ENCODE measurements at regions not wholly inside any gene's neighbourhood (a gene's known extent, or its start where the extent isn't known, plus 50 kb on each side); places are given as distances from the start of the nearest gene placed in this dataset.
"Not testable (repeated sequence)": the region's sequence is repeated elsewhere in the genome, so short reads cannot be mapped to it uniquely, and the experiment has no call there.

GRCh38 chr14:83894568-83894967 lies 1635.4 kb upstream of the FLRT2 start:
- DNase-seq, result no peak

- not testable (repeated sequence) for DNase-seq
Measured at GRCh38 chr14:83898558-83898957, 1631.4 kb upstream of the FLRT2 start.

- no peak for DNase-seq
Measured at GRCh38 chr14:83899706-83900105, 1630.2 kb upstream of the FLRT2 start.

- DNase-seq, result no peak
Measured at GRCh38 chr14:83905157-83905556, 1624.8 kb upstream of the FLRT2 start.

- no peak for DNase-seq
Measured at GRCh38 chr14:83908419-83908818, 1621.5 kb upstream of the FLRT2 start.

DNA sequence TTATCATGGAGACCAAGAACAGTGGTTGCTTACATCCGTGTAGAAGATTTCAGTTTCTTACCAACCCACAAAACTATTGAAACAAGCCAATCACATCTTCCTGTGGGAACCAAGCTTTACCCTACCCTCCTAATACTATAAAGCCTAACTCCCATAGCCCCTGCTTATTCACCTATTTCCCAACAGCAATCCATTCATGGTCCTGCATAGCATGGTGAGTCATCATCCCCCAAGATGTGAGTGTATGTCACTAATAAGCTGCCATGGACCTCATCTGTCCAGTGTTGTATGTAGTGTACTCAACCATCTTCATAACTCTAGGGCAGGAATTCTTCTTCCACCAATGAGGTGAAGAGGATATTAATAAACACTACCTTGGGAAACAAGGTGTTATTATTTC lies 1620.4 kb upstream of the FLRT2 start:
- DNase-seq, result no peak

- DNase-seq, result no peak
Measured at GRCh38 chr14:83912032-83912642, 1617.8 kb upstream of the FLRT2 start.

DNA sequence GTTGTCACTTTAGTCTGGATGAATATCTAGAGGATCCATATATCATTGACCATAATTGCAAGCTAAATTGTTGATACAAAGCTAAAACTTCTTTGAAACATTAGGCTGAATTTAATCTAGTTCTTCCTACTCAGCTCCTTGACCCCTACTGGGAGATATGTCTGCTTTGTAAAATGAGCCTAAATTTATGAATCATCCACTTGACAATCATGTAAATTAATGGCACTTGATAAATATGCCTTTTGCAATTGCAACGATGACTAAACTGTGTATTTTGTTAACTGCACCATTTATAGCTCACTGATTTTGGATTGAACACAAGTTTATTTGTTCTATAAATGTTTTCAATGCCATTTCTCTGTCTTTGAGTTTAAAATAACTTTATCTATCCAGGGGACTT lies 1616.5 kb upstream of the FLRT2 start:
- no peak for DNase-seq

DNA sequence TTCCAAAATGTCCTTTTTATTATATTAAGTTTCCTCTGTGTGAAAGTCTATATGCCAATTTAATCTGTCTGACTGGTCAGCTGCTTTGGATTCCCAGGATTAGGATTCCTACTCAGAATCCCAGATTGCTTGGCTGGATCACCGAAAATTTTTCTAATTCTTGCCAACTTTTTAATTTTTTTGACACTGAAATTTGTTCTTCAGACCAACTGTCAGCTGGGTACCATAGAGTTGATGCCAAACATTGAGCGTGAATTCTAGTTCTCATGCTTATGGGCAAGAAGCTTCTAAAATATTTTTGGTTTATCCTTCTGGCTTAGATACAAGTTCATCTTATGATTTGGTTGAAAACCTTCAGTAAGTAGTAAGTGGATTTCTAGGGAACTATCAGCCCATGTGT lies 1611.4 kb upstream of the FLRT2 start:
- no peak for DNase-seq

- not testable (repeated sequence) for DNase-seq
Measured at GRCh38 chr14:83919675-83920074, 1610.3 kb upstream of the FLRT2 start.

DNA sequence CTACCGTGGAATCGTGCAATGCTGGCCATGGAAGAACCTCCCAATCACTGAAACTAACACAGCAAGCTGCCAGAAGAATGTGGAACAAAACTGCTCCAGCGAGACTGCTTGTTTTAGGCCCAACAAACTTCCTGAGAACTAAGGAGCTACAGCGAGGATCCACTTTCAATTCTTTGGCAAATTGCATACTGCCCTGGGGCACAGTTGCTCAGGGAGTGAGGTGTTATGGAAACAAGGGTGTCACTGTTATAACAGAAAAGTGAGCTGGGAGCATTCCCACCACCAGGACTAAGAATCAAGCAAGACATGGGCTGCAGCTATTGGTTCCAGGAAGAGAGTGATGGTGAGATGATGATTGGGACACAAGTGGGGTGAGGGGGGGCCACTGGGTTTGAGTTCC lies 1606.1 kb upstream of the FLRT2 start:
- no peak for DNase-seq

GRCh38 chr14:83924259-83924658 lies 1605.7 kb upstream of the FLRT2 start:
- no peak for DNase-seq

DNA sequence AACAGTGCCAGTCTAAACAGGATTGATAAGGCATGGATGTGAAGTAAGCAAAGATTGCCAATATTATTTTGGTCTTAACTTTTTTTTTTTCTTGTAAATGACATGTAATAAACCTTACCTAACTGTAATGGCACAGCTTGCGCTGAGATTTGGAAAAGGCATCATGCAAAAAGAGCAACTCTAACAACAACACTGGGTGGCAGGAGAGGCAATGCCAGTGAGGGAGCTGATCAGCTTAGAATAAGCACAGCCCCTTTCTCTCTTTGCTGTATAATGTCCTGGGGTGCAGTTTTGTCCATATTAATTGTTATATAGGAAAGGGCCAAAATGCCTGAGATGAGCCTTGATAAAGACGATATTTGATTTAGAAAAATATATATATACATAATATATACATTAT lies 1589.7 kb upstream of the FLRT2 start:
- no peak for DNase-seq

GRCh38 chr14:83958359-83958758 lies 1571.6 kb upstream of the FLRT2 start:
- DNase-seq, result no peak

GRCh38 chr14:83960832-83961512 lies 1569.0 kb upstream of the FLRT2 start:
- no peak for DNase-seq

GRCh38 chr14:83969998-83970397 lies 1559.9 kb upstream of the FLRT2 start:
- DNase-seq, result no peak

DNA sequence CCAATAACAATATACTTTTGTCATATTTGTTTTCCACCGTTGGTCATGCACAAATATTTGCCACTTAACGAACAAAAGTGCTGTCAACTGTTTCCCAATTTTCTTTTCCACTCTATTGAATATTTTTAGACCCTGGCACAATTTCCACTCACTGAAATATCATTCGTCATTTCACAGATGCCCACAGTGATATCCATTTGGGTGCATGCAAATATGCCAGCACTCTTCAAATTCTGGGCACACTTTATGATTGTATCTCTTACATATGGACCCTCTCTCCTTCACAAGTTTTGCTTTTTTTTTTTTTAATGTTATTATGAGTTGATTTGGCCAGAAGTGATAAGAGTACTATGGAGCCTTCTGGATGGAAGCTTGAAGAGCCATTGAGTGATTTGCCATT lies 1557.3 kb upstream of the FLRT2 start:
- no peak for DNase-seq

- no peak for DNase-seq
Measured at GRCh38 chr14:83974647-83975163, 1555.2 kb upstream of the FLRT2 start.

DNA sequence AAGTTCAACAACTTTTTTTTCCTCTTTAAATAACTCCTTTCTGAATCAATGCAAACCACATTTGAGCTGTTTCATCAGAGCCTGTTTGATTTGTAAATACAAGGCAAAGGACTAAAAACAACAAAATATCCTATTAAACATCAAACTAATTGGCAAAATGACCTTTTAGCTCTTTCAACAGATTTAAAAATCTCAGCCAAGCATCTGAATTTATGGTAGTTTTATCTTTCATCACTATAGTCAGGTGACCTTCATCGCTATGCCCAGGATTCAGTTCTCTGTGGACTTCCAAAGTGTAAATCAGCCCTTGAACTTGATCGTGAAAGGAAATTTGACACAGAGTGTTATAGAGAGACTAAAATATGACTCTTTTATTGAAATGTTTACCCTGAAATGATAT lies 1554.5 kb upstream of the FLRT2 start:
- no peak for DNase-seq

DNA sequence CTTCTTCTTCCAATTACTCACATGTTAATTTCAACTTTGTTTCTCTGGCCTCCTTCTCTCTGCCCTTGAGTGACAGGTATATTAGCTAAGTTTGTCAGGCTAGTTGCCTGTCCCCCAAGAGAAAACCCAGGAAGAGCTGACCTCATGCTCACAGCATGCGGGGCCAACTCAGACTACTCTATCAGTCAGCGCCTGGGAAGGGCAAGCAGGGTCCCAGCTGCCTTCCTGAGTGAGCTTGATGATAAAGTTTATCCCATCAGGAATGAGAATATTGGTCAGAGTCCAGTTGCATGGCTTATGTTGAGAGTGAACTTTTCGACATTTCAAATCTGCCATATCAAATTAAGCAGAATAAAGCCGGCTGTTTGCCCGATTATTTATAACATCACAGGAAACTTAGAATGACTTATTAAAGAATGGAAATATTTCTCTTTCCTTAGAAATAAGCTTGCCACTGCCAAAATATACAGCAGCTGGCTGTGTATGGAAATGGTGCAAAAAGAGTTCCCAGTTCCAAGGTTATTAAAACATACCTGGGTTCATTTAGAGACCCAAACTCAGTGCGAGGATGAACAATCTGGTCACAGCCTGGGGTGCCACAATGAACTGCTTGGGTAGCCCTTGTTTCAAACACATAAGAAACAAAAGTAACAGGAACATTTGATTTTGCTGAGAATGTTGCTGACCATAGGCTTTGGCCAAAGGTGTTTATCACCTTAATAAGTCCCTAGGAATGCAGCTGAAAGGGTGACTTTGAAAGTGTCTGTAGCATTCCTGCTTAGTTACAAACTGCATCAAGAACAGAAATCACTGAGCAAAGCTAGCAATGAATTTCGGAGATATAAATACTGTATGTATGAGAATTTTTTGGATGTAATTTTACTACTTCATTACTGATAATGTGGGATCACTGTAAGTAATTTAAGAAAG lies 1553.8 kb upstream of the FLRT2 start:
- no peak for DNase-seq

DNA sequence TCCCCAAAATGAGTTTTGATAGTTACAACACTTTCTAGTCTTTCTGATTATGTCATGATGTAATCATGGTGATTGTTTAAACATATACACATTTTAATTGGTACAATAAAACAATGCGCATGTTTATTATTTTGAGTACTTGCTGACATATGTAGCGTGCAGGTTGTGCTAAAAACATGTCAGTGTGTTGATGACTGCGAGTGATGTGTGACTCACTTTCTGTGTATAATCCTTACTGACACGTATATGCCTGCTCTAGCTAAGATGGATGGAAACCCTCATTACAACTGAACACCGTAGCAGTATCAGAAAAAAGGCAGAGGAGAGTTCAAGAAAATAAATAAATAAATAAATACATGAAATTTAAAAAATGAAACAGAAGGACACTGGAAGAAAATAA lies 1552.4 kb upstream of the FLRT2 start:
- DNase-seq, result no peak

- not testable (repeated sequence) for DNase-seq
Measured at GRCh38 chr14:83981676-83982258, 1548.2 kb upstream of the FLRT2 start.

- no peak for DNase-seq
Measured at GRCh38 chr14:83988275-83988674, 1541.7 kb upstream of the FLRT2 start.
